Parathyroid adenoma (tissue), 2 donors: ENCODE measurements at regions not wholly inside any gene's neighbourhood (a gene's known extent, or its start where the extent isn't known, plus 50 kb on each side); places are given as distances from the start of the nearest gene placed in this dataset.

Source experiments
- H2AFZ ChIP-seq: fragments of 300-600 bp; sonication (generic); one replicate; pipeline ENCODE4 v1.7.0; 2017; ENCODE audit warnings: antibody characterized with exemption, mild to moderate bottlenecking
- H3K27ac ChIP-seq: fragments of 300-600 bp; sonication (generic); one replicate; pipeline ENCODE4 v1.7.0; 2017
- H3K27me3 ChIP-seq: fragments of 300-600 bp; sonication (generic); one replicate; pipeline ENCODE4 v1.7.0; 2017; ENCODE audit warnings: low read length; ENCODE audit not compliant: control insufficient read depth, insufficient read depth
- H3K36me3 ChIP-seq: fragments of 300-600 bp; sonication (generic); one replicate; pipeline ENCODE4 v1.7.0; 2017; ENCODE audit warnings: low read length; ENCODE audit not compliant: control insufficient read depth, insufficient read depth
- H3K4me1 ChIP-seq: fragments of 300-600 bp; sonication (generic); one replicate; pipeline ENCODE4 v1.7.0; 2017; ENCODE audit warnings: control low read depth
- H3K4me2 ChIP-seq: fragments of 300-600 bp; sonication (generic); one replicate; pipeline ENCODE4 v1.7.0; 2017; ENCODE audit warnings: low read length
- H3K4me3 ChIP-seq: fragments of 300-600 bp; sonication (generic); one replicate; pipeline ENCODE4 v1.7.0; 2017; ENCODE audit warnings: low read depth, low read length
- H3K79me2 ChIP-seq: fragments of 300-600 bp; sonication (generic); one replicate; pipeline ENCODE4 v1.7.0; 2017; ENCODE audit warnings: control low read depth
- H3K9ac ChIP-seq: fragments of 300-600 bp; sonication (generic); one replicate; pipeline ENCODE4 v1.7.0; 2017; ENCODE audit warnings: mild to moderate bottlenecking
- H3K9me3 ChIP-seq: fragments of 300-600 bp; sonication (generic); one replicate; pipeline ENCODE4 v1.7.0; 2017; ENCODE audit warnings: low read length; ENCODE audit not compliant: control insufficient read depth
- TF ChIP-seq, protein P1 (sequence below): fragments of 300-600 bp; sonication (generic); IDR thresholded peaks from one replicate; pipeline ENCODE4 v1.7.0; 2017; ENCODE audit warnings: antibody characterized with exemption, mild to moderate bottlenecking
- donor health status: primary hyperparathyroidism.

DNA sequence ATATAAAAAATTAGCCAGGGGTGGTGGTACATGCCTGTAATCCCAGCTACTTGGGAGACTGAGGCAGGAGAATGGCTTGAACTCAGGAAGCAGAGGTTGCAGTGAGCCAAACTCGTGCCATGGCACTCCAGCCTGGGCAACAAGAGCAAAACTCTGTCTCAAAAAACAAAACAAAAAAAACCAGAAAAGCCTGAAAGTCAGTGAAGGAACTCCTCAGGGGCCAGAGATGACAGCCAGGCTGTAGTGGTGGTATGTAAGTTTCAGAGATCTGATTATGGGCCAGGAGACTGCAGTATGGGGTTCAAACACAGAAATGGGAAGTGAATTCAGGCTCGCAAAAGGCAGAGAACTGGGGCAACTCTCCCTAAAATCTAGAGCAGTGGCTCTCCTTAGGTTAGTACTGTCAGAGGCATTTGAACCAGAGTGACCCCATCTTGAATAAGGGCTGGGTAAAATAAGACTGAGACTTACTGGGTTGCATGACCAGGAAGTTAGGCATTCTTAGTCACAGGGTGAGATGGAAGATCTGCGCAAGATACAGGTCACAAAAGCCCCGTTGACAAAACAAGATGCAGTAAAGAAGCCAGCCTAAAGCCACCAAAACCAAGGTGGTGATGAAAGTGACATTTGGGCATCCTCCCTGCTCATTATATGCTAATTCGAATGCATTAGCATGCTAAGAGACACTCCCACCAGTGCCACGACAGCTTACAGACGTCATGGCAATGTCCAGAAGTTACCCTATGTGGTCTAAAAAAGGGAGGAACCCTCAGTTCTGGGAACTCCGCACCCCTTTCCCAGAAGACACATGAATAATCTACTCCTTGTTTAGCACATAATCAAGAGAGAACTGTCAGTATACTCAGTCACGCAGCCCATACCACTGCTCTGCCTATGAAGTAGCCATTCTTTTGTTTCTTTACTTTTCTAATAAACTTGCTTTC, 120.2 kb upstream of the XYLT1 start:
- H3K36me3 ChIP-seq = no peaks in the 10 kb centered on the region
- TF ChIP-seq, protein P1, sequence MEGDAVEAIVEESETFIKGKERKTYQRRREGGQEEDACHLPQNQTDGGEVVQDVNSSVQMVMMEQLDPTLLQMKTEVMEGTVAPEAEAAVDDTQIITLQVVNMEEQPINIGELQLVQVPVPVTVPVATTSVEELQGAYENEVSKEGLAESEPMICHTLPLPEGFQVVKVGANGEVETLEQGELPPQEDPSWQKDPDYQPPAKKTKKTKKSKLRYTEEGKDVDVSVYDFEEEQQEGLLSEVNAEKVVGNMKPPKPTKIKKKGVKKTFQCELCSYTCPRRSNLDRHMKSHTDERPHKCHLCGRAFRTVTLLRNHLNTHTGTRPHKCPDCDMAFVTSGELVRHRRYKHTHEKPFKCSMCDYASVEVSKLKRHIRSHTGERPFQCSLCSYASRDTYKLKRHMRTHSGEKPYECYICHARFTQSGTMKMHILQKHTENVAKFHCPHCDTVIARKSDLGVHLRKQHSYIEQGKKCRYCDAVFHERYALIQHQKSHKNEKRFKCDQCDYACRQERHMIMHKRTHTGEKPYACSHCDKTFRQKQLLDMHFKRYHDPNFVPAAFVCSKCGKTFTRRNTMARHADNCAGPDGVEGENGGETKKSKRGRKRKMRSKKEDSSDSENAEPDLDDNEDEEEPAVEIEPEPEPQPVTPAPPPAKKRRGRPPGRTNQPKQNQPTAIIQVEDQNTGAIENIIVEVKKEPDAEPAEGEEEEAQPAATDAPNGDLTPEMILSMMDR = no peak
- H3K27me3 ChIP-seq = no peaks in the 10 kb centered on the region
- no peak overlapping the region for H3K27ac ChIP-seq
- H3K9ac ChIP-seq = no peak overlapping the region
- no peak overlapping the region for H3K4me3 ChIP-seq
- H3K4me1 ChIP-seq = no peaks in the 10 kb centered on the region
- H3K79me2 ChIP-seq = no peaks in the 10 kb centered on the region
- no peak overlapping the region for H3K4me2 ChIP-seq
- H3K9me3 ChIP-seq = no peaks in the 10 kb centered on the region
- H2AFZ ChIP-seq = no peak overlapping the region

- H3K4me1 ChIP-seq = no peaks in the 10 kb centered on the region
- H3K27ac ChIP-seq = no peak overlapping the region
- H3K9me3 ChIP-seq = no peaks in the 10 kb centered on the region
These were observed 119.1 kb upstream of the XYLT1 start for GRCh38 chr16:17589898-17590297.

GRCh38 chr16:17585449-17586074, 114.8 kb upstream of the XYLT1 start:
- H3K4me2 ChIP-seq = no peak overlapping the region
- H3K27ac ChIP-seq = no peak overlapping the region
- H3K9me3 ChIP-seq = no peaks in the 10 kb centered on the region
- no peak overlapping the region for H3K9ac ChIP-seq
- H2AFZ ChIP-seq = no peak overlapping the region
- TF ChIP-seq, protein P1 = no peak
- H3K79me2 ChIP-seq = no peaks in the 10 kb centered on the region
- H3K27me3 ChIP-seq = no peaks in the 10 kb centered on the region
- H3K4me3 ChIP-seq = no peak overlapping the region
- H3K36me3 ChIP-seq = no peaks in the 10 kb centered on the region
- H3K4me1 ChIP-seq = no peaks in the 10 kb centered on the region

More at GRCh38 chr16:17589898-17590297, 119.1 kb upstream of the XYLT1 start:
- H2AFZ ChIP-seq = no peak overlapping the region
- no peak overlapping the region for H3K9ac ChIP-seq
- no peak overlapping the region for H3K4me3 ChIP-seq
- H3K27me3 ChIP-seq = no peaks in the 10 kb centered on the region
- H3K4me2 ChIP-seq = no peak overlapping the region
- TF ChIP-seq, protein P1 = no peak
- H3K79me2 ChIP-seq = no peaks in the 10 kb centered on the region
- H3K36me3 ChIP-seq = no peaks in the 10 kb centered on the region

- no peaks in the 10 kb centered on the region for H3K27me3 ChIP-seq
- H3K9ac ChIP-seq = no peak overlapping the region
- no peaks in the 10 kb centered on the region for H3K4me1 ChIP-seq
- H3K36me3 ChIP-seq = no peaks in the 10 kb centered on the region
- no peak overlapping the region for H2AFZ ChIP-seq
- H3K27ac ChIP-seq = no peak overlapping the region
- TF ChIP-seq, protein P1 = peak; percentile 73
- no peaks in the 10 kb centered on the region for H3K9me3 ChIP-seq
- no peak overlapping the region for H3K4me3 ChIP-seq
- H3K4me2 ChIP-seq = no peak overlapping the region
- H3K79me2 ChIP-seq = no peaks in the 10 kb centered on the region
These were observed 108.5 kb upstream of the XYLT1 start for GRCh38 chr16:17578981-17579874.
